SK-N-SH (cell line): ENCODE measurements at regions not wholly inside any gene's neighbourhood (a gene's known extent, or its start where the extent isn't known, plus 50 kb on each side); places are given as distances from the start of the nearest gene placed in this dataset.

Experiments
- CTCF ChIA-PET: fragments of 300-600, 350-600 bp; formaldehyde crosslinking; extraction: SDS; loops from one replicate; lab custom pipeline; 2021; lab: Yijun Ruan, JAX
- POLR2A ChIA-PET: fragments of 350-600 bp; sonication (Branson Sonifier 250); formaldehyde crosslinking; extraction: SDS; loops from one replicate; lab custom pipeline; 2020; ENCODE audit warnings: antibody characterized with exemption, inconsistent platforms; lab: Yijun Ruan, JAX
- DNase-seq: peaks from one replicate; pipeline ENCODE4 v3.0.0; 2012
- H2AFZ ChIP-seq: fragments of 200-600 bp; sonication (generic); 2 replicates; pipeline ENCODE4 v1.8.1; 2016; ENCODE audit warnings: antibody characterized with exemption, mild to moderate bottlenecking, low read depth
- H3F3A ChIP-seq: fragments of 200-600 bp; sonication (generic); replicated peaks from 2 replicates; pipeline ENCODE3; 2016; ENCODE audit warnings: antibody characterized with exemption, mild to moderate bottlenecking; ENCODE audit not compliant: insufficient read depth
- H3K27ac ChIP-seq, 2 experiments: fragments of 200-500 bp in 1 of 2; fragments of 200-600 bp in 1 of 2; sonication (Bioruptor generic) in 1 of 2; sonication (generic), shearing (Covaris generic) in 1 of 2; 2 replicates each; pipeline versions ENCODE4 v1.5.1 to v1.6.1; 2014 to 2016; ENCODE audit warnings: low read depth in 2 of 2, inconsistent platforms in 1 of 2, low read length in 1 of 2, mild to moderate bottlenecking in 1 of 2, mixed read lengths in 1 of 2
- H3K27me3 ChIP-seq: fragments of 200-600 bp; sonication (generic), shearing (Covaris generic); 2 replicates; pipeline ENCODE4 v1.6.1; 2016; ENCODE audit warnings: mixed run types; ENCODE audit not compliant: insufficient read depth
- H3K36me3 ChIP-seq, 2 experiments: fragments of 200-500 bp in 1 of 2; fragments of 200-600 bp in 1 of 2; sonication (Bioruptor generic) in 1 of 2; sonication (generic) in 1 of 2; replicated peaks in 1 of 2; 2 replicates each; pipeline versions ENCODE3 to v1.5.1; 2014 to 2016; ENCODE audit warnings: low read length in 1 of 2, mild to moderate bottlenecking in 1 of 2; ENCODE audit not compliant: insufficient read depth in 2 of 2, control insufficient read depth in 1 of 2
- H3K4me1 ChIP-seq, 2 experiments: fragments of 200-500 bp in 1 of 2; fragments of 200-600 bp in 1 of 2; sonication (Bioruptor generic) in 1 of 2; sonication (generic), shearing (Covaris generic) in 1 of 2; 2 replicates each; pipeline versions ENCODE4 v1.5.1 to v1.6.1; 2014 to 2016; ENCODE audit warnings: low read depth in 1 of 2, low read length in 1 of 2, mixed run types in 1 of 2; ENCODE audit not compliant: insufficient read depth in 2 of 2, control insufficient read depth in 1 of 2
- H3K4me2 ChIP-seq: fragments of 200-600 bp; sonication (generic), shearing (Covaris generic); 2 replicates; pipeline ENCODE4 v1.6.1; 2017; ENCODE audit warnings: mixed run types
- H3K4me3 ChIP-seq, 2 experiments: fragments of 200-500 bp in 1 of 2; fragments of 200-600 bp in 1 of 2; sonication (Bioruptor generic) in 1 of 2; sonication (generic), shearing (Covaris generic) in 1 of 2; 2 replicates each; pipeline versions ENCODE4 v1.5.1 to v1.8.1; 2014 to 2016; ENCODE audit warnings: low read depth in 2 of 2, inconsistent platforms in 1 of 2, low read length in 1 of 2, mild to moderate bottlenecking in 1 of 2, mixed read lengths in 1 of 2, moderate library complexity in 1 of 2
- H3K79me2 ChIP-seq: fragments of 200-600 bp; sonication (generic); 2 replicates; pipeline ENCODE4 v1.8.1; 2017; ENCODE audit warnings: mild to moderate bottlenecking; ENCODE audit not compliant: insufficient read depth
- H3K9ac ChIP-seq: fragments of 200-600 bp; sonication (generic); 2 replicates; pipeline ENCODE4 v1.6.1; 2017; ENCODE audit warnings: mixed run types
- H3K9me2 ChIP-seq: fragments of 200-600 bp; sonication (generic); 2 replicates; pipeline ENCODE4 v1.6.1; 2017; ENCODE audit warnings: mixed run types
- H3K9me3 ChIP-seq: fragments of 200-600 bp; sonication (generic); 2 replicates; pipeline ENCODE4 v1.6.1; 2017; ENCODE audit warnings: mixed run types, mild to moderate bottlenecking, moderate library complexity
- H4K20me1 ChIP-seq: fragments of 200-600 bp; sonication (generic); 2 replicates; pipeline ENCODE4 v1.6.1; 2017; ENCODE audit warnings: mild to moderate bottlenecking, mixed run types; ENCODE audit not compliant: insufficient read depth
- EP300 ChIP-seq, 2 experiments: IDR thresholded peaks; 2 replicates each; pipeline versions ENCODE4 v1.4.0 to v1.6.1; 2012; ENCODE audit warnings: borderline replicate concordance in 1 of 2, low read depth in 1 of 2, low read length in 1 of 2
- EZH2phosphoT487 ChIP-seq: fragments of 200-600 bp; sonication (generic); IDR thresholded peaks from 2 replicates; pipeline ENCODE4 v1.6.1; 2017; ENCODE audit warnings: low read depth, mixed run types, mild to moderate bottlenecking, antibody characterized with exemption, moderate library complexity, borderline replicate concordance
- FOXJ3 ChIP-seq: sonication (generic); formaldehyde crosslinking; IDR thresholded peaks from 2 replicates; pipeline ENCODE4 v1.5.1; 2020; ENCODE audit warnings: mild to moderate bottlenecking, missing genetic modification reagents
- FOXM1 ChIP-seq: IDR thresholded peaks from 2 replicates; pipeline ENCODE4 v1.4.0; 2012; ENCODE audit warnings: low read depth, mild to moderate bottlenecking
- GABPA ChIP-seq: IDR thresholded peaks from 2 replicates; pipeline ENCODE4 v1.4.0; 2012; ENCODE audit warnings: low read depth, mild to moderate bottlenecking
- GATA2 ChIP-seq: sonication (generic); formaldehyde crosslinking; IDR thresholded peaks from 2 replicates; pipeline ENCODE4 v1.5.0; 2020; ENCODE audit warnings: mild to moderate bottlenecking, missing genetic modification reagents
- JUND ChIP-seq: IDR thresholded peaks from 2 replicates; pipeline ENCODE4 v1.4.0; 2012
- MEF2A ChIP-seq: IDR thresholded peaks from 2 replicates; pipeline ENCODE4 v1.4.0; 2012; ENCODE audit warnings: low read depth, borderline replicate concordance
- MXI1 ChIP-seq: IDR thresholded peaks from 2 replicates; pipeline ENCODE4 v1.6.1; 2012; ENCODE audit warnings: mild to moderate bottlenecking, low read depth, low read length, improper control_type of control experiment
- NRF1 ChIP-seq: IDR thresholded peaks from 2 replicates; pipeline ENCODE4 v1.6.1; 2012; ENCODE audit warnings: low read depth, mild to moderate bottlenecking, low read length
- POLR2AphosphoS5 ChIP-seq: IDR thresholded peaks from 2 replicates; pipeline ENCODE4 v1.6.1; 2012; ENCODE audit warnings: low read depth, low read length
- RAD21 ChIP-seq: IDR thresholded peaks from 2 replicates; pipeline ENCODE4 v1.6.1; 2012; ENCODE audit warnings: mild to moderate bottlenecking, low read length
- RCOR1 ChIP-seq: fragments of 150-350 bp; IDR thresholded peaks from 2 replicates; pipeline ENCODE4 v1.6.1; 2017; ENCODE audit warnings: antibody characterized with exemption, low read length
- RFX5 ChIP-seq: IDR thresholded peaks from 2 replicates; pipeline ENCODE4 v1.6.1; 2012; ENCODE audit warnings: mild to moderate bottlenecking, improper control_type of control experiment, low read length
- TEAD4 ChIP-seq: IDR thresholded peaks from 2 replicates; pipeline ENCODE4 v1.4.0; 2012; ENCODE audit warnings: mild to moderate bottlenecking, borderline replicate concordance; ENCODE audit not compliant: insufficient read depth
- USF2 ChIP-seq: fragments of 150-350 bp; IDR thresholded peaks from 2 replicates; pipeline ENCODE4 v1.6.1; 2017; ENCODE audit warnings: antibody characterized with exemption, low read length, low read depth, borderline replicate concordance
- WGBS: methylation state at CpG from one replicate; pipeline ENCODE4 v1.1.6; 2017; ENCODE audit warnings: low lambda C conversion rate; 5-methylcytosine and 5-hydroxymethylcytosine counted together
- TF ChIP-seq, protein P1 (sequence below): IDR thresholded peaks from 2 replicates; pipeline ENCODE4 v1.4.0; 2012; ENCODE audit warnings: low read depth
- TF ChIP-seq, protein P2 (sequence below): IDR thresholded peaks from 2 replicates; pipeline ENCODE4 v1.4.0; 2012; ENCODE audit warnings: low read depth, borderline replicate concordance

DNA sequence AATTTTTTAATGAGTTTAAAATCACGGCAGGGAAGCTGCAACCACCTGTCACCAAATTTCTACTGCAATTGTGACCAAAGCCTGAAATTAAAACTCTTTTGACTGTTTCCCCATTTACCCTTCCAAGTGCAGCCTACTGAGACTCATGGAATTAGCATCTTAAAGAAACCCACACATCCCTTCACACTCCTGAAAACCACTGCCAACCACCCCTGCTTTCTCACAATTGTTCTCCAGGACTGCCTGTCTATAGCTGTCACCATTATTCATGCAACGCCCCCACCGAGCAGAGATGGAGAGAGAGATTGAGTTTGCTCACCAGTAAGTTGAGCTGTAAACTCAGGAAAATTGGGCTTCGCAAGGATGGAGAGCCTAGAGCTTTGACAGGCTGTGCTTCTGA is 383.8 kb upstream of the SORCS1 start:
- ChIA-PET CTCF (no interaction called here), POLR2A (no interaction called here)
- H3K27me3 ChIP-seq, result no peaks in the 10 kb centered on the region
- no peak overlapping the region for H3K9ac ChIP-seq
- DNase-seq, result no peak
- H4K20me1 ChIP-seq, result no peaks in the 10 kb centered on the region
- no peak overlapping the region for H3K27ac ChIP-seq
- H3K4me1 ChIP-seq, result peaks cover 3 to 22% of the 10 kb centered on the region in 2 experiments; a peak in 3 of 4 replicates
- WGBS, result 60% methylated on average over 4 of the region's 4 CpGs
- H3F3A ChIP-seq, result peaks cover 20% of the 10 kb centered on the region
- no peak overlapping the region for H3K4me2 ChIP-seq
- no peaks in the 10 kb centered on the region for H3K36me3 ChIP-seq
- no peaks in the 10 kb centered on the region for H3K9me2 ChIP-seq
- TF ChIP-seq NRF1 (no peak), POLR2AphosphoS5 (no peak), RCOR1 (no peak), RAD21 (no peak), MXI1 (no peak), TEAD4 (no peak), FOXJ3 (CRISPR knock-in tag) (no peak), GABPA (no peak)
- H3K4me3 ChIP-seq, result no peak overlapping the region
- H3K9me3 ChIP-seq, result no peaks in the 10 kb centered on the region
- no peaks in the 10 kb centered on the region for H3K79me2 ChIP-seq
- H2AFZ ChIP-seq, result no peak overlapping the region

DNA sequence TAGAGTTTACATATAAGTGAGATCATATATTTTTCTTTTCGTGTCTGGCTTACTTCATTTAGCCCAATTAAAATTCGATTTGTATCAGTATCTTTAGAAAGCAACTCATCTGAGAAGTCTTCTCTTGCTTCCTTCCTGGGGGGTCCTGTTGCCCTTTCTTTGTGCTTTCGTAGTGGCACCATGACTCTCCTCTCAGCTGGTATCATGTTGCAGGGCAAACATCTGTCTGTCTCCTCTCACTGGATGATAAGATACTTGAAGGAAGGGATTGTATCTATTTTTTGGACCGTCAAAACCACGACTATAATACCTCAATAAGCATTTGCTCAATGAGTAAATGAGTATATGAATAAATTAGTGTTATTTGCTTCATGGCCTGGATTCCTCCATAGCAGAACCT is 382.5 kb upstream of the SORCS1 start:
- WGBS, result 58% methylated on average over 5 of the region's 5 CpGs
- no peaks in the 10 kb centered on the region for H3K79me2 ChIP-seq
- H3K4me3 ChIP-seq, result no peak overlapping the region
- H3K4me1 ChIP-seq, result peaks cover 0 to 16% of the 10 kb centered on the region in 2 experiments; a peak in 2 of 4 replicates
- TF ChIP-seq FOXM1 (no peak), EP300 (IDR thresholded peaks at IDR 0.05; ENCODE audit: borderline replicate concordance in 1 of 2, low read depth in 1 of 2, low read length in 1 of 2) (no peak), JUND (no peak), RFX5 (no peak), NRF1 (no peak), USF2 (no peak), MEF2A (no peak), EZH2phosphoT487 (no peak), GATA2 (CRISPR knock-in tag) (no peak)
- TF ChIP-seq, protein P1, sequence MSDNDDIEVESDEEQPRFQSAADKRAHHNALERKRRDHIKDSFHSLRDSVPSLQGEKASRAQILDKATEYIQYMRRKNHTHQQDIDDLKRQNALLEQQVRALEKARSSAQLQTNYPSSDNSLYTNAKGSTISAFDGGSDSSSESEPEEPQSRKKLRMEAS, result no peak
- TF ChIP-seq, protein P2, sequence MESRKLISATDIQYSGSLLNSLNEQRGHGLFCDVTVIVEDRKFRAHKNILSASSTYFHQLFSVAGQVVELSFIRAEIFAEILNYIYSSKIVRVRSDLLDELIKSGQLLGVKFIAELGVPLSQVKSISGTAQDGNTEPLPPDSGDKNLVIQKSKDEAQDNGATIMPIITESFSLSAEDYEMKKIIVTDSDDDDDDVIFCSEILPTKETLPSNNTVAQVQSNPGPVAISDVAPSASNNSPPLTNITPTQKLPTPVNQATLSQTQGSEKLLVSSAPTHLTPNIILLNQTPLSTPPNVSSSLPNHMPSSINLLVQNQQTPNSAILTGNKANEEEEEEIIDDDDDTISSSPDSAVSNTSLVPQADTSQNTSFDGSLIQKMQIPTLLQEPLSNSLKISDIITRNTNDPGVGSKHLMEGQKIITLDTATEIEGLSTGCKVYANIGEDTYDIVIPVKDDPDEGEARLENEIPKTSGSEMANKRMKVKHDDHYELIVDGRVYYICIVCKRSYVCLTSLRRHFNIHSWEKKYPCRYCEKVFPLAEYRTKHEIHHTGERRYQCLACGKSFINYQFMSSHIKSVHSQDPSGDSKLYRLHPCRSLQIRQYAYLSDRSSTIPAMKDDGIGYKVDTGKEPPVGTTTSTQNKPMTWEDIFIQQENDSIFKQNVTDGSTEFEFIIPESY, result no peak
- TF ChIP-seq, all 33 proteins: peak for 0
- H3F3A ChIP-seq, result peaks cover 13% of the 10 kb centered on the region
- H3K9me2 ChIP-seq, result no peaks in the 10 kb centered on the region
- H4K20me1 ChIP-seq, result no peaks in the 10 kb centered on the region
- no peaks in the 10 kb centered on the region for H3K36me3 ChIP-seq
- H2AFZ ChIP-seq, result no peak overlapping the region
- no peak for DNase-seq
- H3K27ac ChIP-seq, result peak overlapping the region; percentile 79 to 81; a peak in 3 of 4 replicates
- no peaks in the 10 kb centered on the region for H3K9me3 ChIP-seq
- CTCF ChIA-PET, result no interaction called here
- peak overlapping the region; percentile 68; the same call in 1 of the 2 replicates for H3K4me2 ChIP-seq
- peak overlapping the region; percentile 2; the same call in 1 of the 2 replicates for H3K9ac ChIP-seq
- H3K27me3 ChIP-seq, result no peaks in the 10 kb centered on the region
- POLR2A ChIA-PET, result no interaction called here
